Thoracic aorta (tissue), 2 donors: ENCODE measurements at regions not wholly inside any gene's neighbourhood (a gene's known extent, or its start where the extent isn't known, plus 50 kb on each side); places are given as distances from the start of the nearest gene placed in this dataset.

Source experiments
- ATAC-seq: fragments of 150-250 bp; one replicate; pipeline ENCODE4 v1.8.0; 2017; ENCODE audit warnings: low read depth; ENCODE audit not compliant: insufficient number of reproducible peaks, low FRiP score
- DNase-seq: peaks from one replicate; pipeline ENCODE4 v3.0.0-alpha.2; 2020; ENCODE audit warnings: low spot score
- H3K27ac ChIP-seq, 2 donors: fragments of 200-600 bp; sonication (generic); 1 replicate in 1 of 2; 2 replicates in 1 of 2; pipeline ENCODE4 v1.5.1; 2016; ENCODE audit warnings: mild to moderate bottlenecking in 2 of 2, moderate library complexity in 2 of 2
- H3K27me3 ChIP-seq: fragments of 200-600 bp; sonication (generic); replicated peaks from 2 replicates; pipeline ENCODE4 v1.6.0; 2016; ENCODE audit warnings: mild to moderate bottlenecking; ENCODE audit not compliant: insufficient read depth
- H3K36me3 ChIP-seq: fragments of 200-600 bp; sonication (generic); one replicate; pipeline ENCODE4 v1.5.1; 2016
- H3K4me1 ChIP-seq, 2 donors: fragments of 200-600 bp; sonication (generic); 1 replicate in 1 of 2; 2 replicates in 1 of 2; pipeline versions ENCODE4 v1.5.1 to v1.6.0; 2016; ENCODE audit warnings: low read depth in 2 of 2, mild to moderate bottlenecking in 1 of 2; ENCODE audit not compliant: control insufficient read depth in 1 of 2
- H3K4me3 ChIP-seq: fragments of 200-600 bp; sonication (generic); 2 replicates; pipeline ENCODE4 v1.5.1; 2016; ENCODE audit warnings: mild to moderate bottlenecking
- H3K9me3 ChIP-seq: fragments of 200-600 bp; sonication (generic); 2 replicates; pipeline ENCODE4 v1.5.1; 2016
- CTCF ChIP-seq: fragments of 200-600 bp; sonication (generic); IDR thresholded peaks from one replicate; pipeline ENCODE4 v1.5.1; 2019; ENCODE audit warnings: antibody characterized with exemption

- Histone ChIP-seq H3K4me1 (no peaks in the 10 kb centered on the region), H3K9me3 (no peaks in the 10 kb centered on the region), H3K27me3 (no peaks in the 10 kb centered on the region), H3K4me3 (no peak overlapping the region), H3K36me3 (no peaks in the 10 kb centered on the region), H3K27ac (no peak overlapping the region)
- TF ChIP-seq CTCF = no peak
- no peak for ATAC-seq
- DNase-seq = no peak
Observed at GRCh38 chr16:61194573-61194972, 841.7 kb downstream of the CDH8 start.

GRCh38 chr16:61182391-61182790 is 853.8 kb downstream of the CDH8 start:
- no peak for TF ChIP-seq CTCF
- Histone ChIP-seq H3K27ac (no peak overlapping the region), H3K4me3 (no peak overlapping the region), H3K4me1 (no peaks in the 10 kb centered on the region), H3K27me3 (no peaks in the 10 kb centered on the region), H3K9me3 (no peaks in the 10 kb centered on the region), H3K36me3 (no peaks in the 10 kb centered on the region)
- DNase-seq (no peak), ATAC-seq (no peak)

- TF ChIP-seq CTCF = no peak
- DNase-seq = no peak
- H3K36me3 ChIP-seq = no peaks in the 10 kb centered on the region
- ATAC-seq = no peak
- no peaks in the 10 kb centered on the region for H3K27me3 ChIP-seq
- no peak overlapping the region for H3K27ac ChIP-seq
- H3K4me3 ChIP-seq = no peak overlapping the region
- H3K9me3 ChIP-seq = no peaks in the 10 kb centered on the region
- no peaks in the 10 kb centered on the region for H3K4me1 ChIP-seq
Observed at GRCh38 chr16:61181982-61182381, 854.3 kb downstream of the CDH8 start.

- H3K27ac ChIP-seq = no peak overlapping the region
- DNase-seq (no peak), ATAC-seq (no peak)
- no peaks in the 10 kb centered on the region for H3K9me3 ChIP-seq
- no peak overlapping the region for H3K4me3 ChIP-seq
- no peaks in the 10 kb centered on the region for H3K36me3 ChIP-seq
- H3K27me3 ChIP-seq = no peaks in the 10 kb centered on the region
- no peak for TF ChIP-seq CTCF
- no peaks in the 10 kb centered on the region for H3K4me1 ChIP-seq
Observed at GRCh38 chr16:61179561-61179960, 856.7 kb downstream of the CDH8 start.

- Histone ChIP-seq H3K4me1 (no peaks in the 10 kb centered on the region), H3K4me3 (no peak overlapping the region), H3K9me3 (no peaks in the 10 kb centered on the region), H3K27ac (no peak overlapping the region), H3K27me3 (no peaks in the 10 kb centered on the region), H3K36me3 (no peaks in the 10 kb centered on the region)
- no peak for TF ChIP-seq CTCF
- DNase-seq (no peak), ATAC-seq (no peak)
Observed at GRCh38 chr16:61165797-61166196, 870.4 kb downstream of the CDH8 start.
